Retinal pigment epithelial cell (primary cell): ENCODE measurements at regions not wholly inside any gene's neighbourhood (a gene's known extent, or its start where the extent isn't known, plus 50 kb on each side); places are given as distances from the start of the nearest gene placed in this dataset.

Experiments
- DNase-seq: peaks from one replicate; pipeline ENCODE4 v3.0.0-alpha.2; 2010; ENCODE audit warnings: low read depth
- H3K4me3 ChIP-seq: 2 replicates; pipeline ENCODE4 v1.5.1; 2011; ENCODE audit warnings: mild to moderate bottlenecking, low read length, control low read depth, moderate library complexity
- CTCF ChIP-seq: conservative IDR thresholded peaks from 2 replicates; pipeline ENCODE4 v1.5.1; 2011; ENCODE audit warnings: low read depth, low read length, control low read depth, inconsistent platforms

- DNase-seq: no peak
- no peak overlapping the region for H3K4me3 ChIP-seq
- TF ChIP-seq CTCF: no peak
These were observed 89.9 kb downstream of the TSEN15 start for GRCh38 chr1:184141361-184141880.

- H3K4me3 ChIP-seq: no peak overlapping the region
- TF ChIP-seq CTCF: no peak
- no peak for DNase-seq
These were observed 91.9 kb downstream of the TSEN15 start for GRCh38 chr1:184143449-184143848.

GRCh38 chr1:184145083-184145482 lies 93.6 kb downstream of the TSEN15 start:
- TF ChIP-seq CTCF: no peak
- DNase-seq: no peak
- H3K4me3 ChIP-seq: no peak overlapping the region

GRCh38 chr1:184146202-184146601 lies 94.7 kb downstream of the TSEN15 start:
- no peak overlapping the region for H3K4me3 ChIP-seq
- TF ChIP-seq CTCF: no peak
- DNase-seq: no peak

GRCh38 chr1:184150776-184151531 lies 99.4 kb downstream of the TSEN15 start:
- no peak for DNase-seq
- H3K4me3 ChIP-seq: no peak overlapping the region
- no peak for TF ChIP-seq CTCF

GRCh38 chr1:184152434-184152898 lies 100.9 kb downstream of the TSEN15 start:
- TF ChIP-seq CTCF: no peak
- no peak for DNase-seq
- H3K4me3 ChIP-seq: no peak overlapping the region

- no peak for DNase-seq
- H3K4me3 ChIP-seq: no peak overlapping the region
- no peak for TF ChIP-seq CTCF
These were observed 101.4 kb downstream of the TSEN15 start for GRCh38 chr1:184152974-184153373.
